NCI-H2081 (cell line): ENCODE measurements at regions not wholly inside any gene's neighbourhood (a gene's known extent, or its start where the extent isn't known, plus 50 kb on each side); places are given as distances from the start of the nearest gene placed in this dataset.
A peak's percentile ranks its signal among the peaks of the same experiment; 100 is the strongest.
"Not testable (repeated sequence)": the region's sequence is repeated elsewhere in the genome, so short reads cannot be mapped to it uniquely, and the experiment has no call there.

Experiments
- DNase-seq, 2 experiments: peaks; one replicate each; lab custom pipeline; 2025; lab: John Stamatoyannopoulos, UW

DNA sequence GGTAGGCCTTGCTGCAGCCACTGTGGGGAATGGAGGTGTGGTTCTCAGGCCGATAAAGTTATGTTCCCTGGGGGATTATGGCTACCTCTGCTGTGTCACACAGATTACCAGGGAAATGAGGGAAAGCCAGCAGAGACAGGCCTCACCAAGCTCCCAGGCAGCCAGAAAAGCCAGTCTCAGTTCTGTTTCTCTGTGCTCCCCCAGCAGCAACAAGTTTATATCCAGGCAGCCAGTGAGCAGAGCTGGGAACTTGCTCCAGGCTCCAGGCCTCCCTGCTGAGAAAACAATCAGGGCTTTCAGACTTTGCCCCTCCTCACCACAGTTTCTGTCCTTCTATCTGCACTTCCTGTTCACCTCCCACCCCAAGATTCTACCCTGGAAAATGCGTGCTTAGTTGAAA is 596.6 kb upstream of the GYPC start:
- DNase-seq = no peak

DNA sequence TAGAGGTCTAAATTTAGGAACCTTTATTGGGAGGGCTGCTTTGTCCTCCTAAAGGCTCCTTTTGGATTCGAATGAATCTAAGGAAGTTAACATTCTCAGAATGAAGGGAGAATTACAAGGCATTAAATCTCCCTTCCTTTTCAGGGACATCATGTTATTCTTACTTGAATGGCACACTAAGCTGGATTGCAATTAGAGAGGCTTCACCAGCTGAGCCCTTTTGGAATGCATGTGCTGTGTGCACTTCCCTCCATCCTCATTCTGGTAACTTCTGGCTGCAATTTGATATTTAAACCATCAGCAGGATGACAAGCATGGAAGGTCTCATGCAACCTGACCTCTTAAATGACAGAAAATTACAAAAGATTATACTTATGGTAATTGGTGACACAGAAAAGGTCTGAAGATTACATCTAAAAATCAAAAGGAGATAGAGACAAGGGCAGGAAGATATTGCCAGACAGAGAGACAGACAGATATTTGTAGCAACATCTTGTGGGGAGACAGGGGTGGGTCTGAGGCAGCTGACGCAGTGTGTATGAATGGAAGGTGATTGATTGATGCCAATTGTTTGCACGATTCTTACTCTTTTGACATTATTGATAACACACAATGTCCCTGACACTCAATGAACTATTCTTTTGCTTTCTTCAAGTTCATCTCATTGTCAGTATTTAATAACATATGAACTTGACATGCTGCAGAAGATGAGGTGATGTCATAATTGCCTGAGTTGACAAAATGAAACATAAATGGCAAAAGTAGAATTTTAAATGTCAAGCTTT is 570.8 kb upstream of the GYPC start:
- no peak for DNase-seq

DNA sequence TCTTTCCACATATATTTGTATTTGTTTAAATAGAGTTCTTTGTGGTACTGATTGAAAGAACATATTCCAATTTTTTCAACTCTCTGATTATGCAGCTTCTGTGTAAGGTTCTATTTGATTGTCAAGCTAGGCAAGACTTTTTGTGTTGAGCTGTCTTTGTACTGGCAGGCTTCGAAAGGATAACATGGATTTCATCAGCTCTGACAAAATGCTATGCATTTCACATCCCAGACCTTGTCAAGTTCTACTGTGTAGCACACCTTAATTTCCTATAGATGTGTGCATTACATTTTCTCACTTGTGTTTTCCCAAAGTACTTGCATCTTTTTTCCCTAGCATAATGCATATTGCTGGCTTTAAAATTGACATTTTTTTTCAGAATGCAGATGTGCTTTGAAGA is 555.0 kb upstream of the GYPC start:
- DNase-seq = no peak

DNA sequence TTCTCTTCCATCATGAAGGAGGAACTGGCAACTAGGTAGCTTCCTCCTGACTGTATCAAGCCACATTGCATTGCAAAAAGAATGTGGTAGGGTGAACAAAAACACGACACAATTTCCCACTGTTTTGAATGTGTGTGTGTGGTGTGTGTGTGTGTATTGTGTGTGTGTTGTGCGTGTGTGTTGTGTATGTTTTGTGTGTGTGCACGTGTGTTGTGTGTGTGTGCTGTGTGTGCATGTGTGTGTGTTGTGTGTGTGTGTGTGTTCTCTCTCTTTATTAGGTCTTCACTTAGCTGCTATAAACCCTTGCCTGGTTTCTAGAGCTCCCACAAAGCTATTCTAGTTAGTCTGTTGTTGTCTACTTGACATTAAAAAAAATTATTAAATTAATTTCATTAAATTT is 550.0 kb upstream of the GYPC start:
- DNase-seq = no peak

DNA sequence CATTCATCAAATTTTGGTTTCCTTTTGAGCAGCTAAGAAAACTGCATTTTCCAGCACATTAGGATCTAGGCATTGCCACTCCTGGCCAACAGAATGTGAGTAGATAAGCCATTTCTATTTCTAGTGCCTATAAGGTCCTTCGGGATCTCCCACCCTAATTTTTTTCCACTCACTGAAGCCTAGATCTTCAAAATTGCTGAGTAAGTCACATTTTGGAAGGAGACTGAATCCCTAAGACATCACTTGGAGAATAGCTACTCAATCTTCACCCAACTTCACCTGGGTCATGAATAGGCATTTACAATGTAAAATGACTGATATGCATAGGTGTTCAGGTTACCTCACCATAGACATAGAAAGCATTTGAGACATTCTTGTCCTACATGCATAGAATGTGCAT is 548.1 kb upstream of the GYPC start:
- no peak for DNase-seq

DNA sequence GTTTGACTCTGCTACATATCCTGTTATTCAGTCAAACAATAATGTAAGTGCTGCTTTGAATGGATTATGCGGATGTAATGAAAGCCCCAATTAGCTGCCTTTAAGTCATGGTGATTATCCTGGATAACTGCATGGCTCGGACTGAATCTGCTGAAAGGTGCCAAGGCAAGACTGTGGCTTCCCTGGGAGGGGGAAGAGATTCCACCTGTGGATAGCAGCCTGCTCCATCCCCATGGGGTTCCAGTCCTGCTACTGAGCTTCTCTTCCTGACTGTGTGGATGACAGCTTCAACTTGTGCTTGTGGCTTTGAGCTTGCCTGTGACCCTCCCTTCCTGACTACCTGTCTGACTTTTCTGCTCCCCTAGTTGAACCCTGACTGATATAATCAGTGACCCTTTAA is 540.0 kb upstream of the GYPC start:
- peak; percentile 6 to 10 for DNase-seq

DNA sequence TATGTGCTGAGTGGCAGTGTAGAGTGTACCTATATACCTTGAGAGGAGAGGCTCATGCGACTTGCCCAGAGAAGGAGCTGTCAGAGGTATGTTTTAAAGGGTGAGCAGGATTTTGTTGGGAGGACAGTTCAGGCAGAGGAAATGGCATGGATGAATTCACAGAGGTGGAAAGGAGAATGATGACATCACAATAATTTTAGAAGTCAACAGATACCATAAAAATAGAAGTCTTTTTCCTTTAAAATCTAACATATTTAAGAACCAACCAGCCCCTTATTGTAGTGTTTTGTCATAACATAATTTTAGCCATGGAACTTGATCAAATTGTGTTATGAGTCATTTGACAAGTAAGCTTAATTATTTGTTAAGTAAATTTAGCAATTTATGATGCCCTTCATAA is 538.1 kb upstream of the GYPC start:
- no peak for DNase-seq

DNA sequence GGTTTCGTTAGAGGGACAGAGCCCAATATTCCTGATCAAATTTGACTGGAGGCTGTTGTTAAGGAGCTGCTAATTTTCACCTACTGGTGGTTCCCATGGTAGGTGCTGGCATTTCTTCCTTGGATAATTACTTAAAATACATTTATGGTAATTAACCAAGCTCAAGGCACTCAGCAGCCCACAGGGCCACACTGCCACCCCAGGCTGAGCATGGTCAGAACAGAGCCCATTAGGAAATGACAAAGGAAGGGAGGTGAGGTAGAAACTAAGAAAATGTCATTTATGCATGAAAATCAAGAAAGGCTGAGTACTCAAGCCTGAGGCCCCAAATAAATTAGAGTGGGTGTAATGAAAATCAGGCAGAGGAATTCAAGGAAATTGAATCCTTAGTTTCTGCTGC is 510.2 kb upstream of the GYPC start:
- no peak for DNase-seq

DNA sequence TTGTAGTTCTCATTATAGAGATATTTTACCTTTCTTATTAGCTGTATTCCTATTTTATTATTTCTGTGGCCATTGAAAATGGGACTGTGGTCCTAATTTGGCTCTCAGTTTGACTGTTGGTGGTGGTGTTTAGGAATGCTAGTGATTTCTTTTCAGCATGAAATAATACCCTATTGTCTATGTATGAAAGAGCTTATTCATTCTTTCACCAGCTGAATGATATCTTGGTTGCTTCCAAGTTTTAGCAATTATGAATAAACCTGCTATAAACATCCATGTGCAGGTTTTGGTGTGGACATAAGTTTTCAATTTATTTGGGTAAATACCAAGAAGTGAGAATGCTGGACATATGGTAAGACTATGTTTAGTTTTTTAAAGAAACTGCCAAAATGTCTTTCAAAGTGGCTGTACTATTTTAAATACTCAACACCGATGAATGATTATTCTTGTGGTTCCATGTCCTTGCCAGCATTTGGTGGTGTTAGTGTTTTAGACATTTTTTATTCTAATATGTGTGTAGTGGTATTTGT is 501.6 kb upstream of the GYPC start:
- DNase-seq = no peak

DNA sequence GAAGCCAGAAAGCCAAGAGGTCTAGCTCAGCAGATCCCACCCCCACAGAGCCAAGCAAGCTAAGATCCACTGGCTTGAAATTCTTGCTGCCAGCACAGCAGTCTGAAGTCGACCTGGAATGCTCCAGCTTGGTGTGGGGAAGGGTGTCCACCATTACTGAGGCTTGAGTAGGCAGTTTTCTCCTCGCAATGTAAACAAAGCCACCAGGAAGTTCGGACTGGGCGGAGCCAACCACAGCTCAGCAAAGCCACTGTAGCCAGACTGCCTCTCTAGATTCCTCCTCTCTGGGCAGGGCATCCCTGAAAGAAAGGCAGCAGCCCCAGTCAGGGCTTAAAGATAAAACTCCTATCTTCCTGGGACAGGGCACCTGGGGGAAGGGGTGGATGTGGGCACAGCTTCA is 495.0 kb upstream of the GYPC start:
- not testable (repeated sequence) for DNase-seq

DNA sequence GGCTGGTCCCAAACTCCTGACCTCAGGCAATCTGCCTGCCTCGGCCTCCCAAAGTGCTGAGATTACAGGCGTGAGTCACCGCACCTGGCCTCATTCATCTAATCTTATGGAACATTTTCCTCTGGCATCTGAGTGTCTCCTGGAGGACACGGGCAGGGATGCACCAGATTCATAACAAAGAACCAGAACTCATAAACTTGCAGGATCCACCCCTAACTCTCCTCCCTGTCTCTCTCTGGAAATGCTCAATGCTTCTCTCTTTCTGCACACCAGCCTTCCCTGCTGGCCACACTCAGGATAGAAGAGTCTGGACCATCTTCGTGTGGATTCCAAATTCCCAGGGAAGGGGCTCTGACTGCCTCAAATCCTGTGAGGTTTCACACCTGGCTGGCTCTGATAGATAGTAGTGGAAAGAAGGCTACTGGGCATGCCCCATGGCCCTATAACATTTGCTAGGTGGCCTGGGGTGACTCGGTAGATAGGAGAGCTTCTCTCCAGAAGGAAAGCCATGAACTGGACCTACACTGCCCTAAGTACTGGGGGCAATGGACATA is 483.2 kb upstream of the GYPC start:
- no peak for DNase-seq

DNA sequence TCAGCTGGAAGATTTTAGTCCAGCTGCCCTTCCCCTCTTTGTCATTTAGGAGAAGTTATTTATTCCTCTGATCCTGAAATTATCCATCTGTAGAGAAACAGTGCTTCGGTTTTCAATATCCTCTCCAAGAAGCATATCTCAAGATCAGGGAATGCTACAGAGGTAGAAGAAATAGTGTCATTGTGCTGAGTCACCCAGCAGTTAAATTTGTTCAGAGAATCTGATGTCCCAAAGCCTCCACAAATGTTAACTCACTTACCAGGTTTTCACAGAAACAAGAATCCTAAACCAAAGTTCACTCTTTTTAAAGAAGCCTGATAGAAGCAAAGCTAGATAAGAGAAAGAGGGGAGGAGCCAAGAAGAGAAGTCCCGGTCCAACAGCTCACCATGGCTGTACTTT is 480.7 kb upstream of the GYPC start:
- no peak for DNase-seq

DNA sequence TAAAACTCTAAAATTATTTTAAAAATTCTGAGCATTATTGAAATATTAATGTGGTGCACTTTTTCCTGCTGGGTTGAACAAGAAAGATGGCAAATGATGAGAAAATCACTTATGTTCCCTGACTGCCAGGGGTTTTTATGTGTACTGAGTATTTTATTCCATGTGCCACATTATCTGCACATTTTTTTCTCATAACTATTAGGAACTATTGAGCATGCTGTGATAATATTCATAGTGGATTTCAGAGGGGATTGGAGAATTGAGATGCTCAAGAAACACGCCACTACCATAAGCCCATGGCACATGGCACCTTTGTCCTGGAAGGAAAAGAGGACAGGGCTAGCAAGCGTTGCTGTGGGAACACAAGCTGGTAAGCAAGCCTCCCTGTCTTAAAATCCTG is 478.5 kb upstream of the GYPC start:
- DNase-seq = no peak

DNA sequence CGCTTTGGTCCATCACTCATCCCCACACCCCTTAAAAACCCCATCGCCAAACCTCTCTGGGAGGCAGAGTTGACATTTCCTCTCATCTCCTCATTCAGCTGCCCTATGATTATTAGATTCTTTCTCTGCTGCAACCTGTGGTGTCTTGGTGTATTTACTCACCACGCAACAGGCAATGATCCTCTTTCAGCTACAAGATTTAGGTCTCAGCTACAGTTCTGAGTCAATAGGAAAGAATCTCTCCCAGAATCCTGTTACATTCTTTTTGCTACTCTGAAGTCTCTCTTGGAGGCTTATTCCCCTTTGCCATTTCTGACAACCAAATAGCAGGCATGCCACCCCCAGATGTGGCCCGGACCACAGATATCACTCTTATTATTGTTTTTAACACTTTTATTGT is 468.3 kb upstream of the GYPC start:
- DNase-seq = no peak

DNA sequence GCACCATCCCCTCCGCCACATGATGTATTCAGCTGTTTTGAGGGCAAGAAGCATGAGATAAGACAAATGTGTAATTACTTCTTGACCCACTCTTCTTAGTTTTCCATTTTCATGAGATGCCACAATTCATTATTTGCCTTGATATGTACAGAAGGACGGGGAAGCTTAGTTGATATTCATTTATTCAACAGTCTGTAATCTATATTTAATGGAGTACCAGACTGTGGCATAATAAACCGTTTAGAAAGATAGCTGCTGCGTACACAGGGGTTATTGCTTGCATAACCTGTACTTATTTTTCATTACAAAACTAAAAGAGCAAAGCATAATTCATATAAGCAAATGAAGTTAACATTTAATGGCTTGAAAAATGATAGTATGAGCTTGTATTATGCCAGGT is 466.4 kb upstream of the GYPC start:
- DNase-seq = no peak

DNA sequence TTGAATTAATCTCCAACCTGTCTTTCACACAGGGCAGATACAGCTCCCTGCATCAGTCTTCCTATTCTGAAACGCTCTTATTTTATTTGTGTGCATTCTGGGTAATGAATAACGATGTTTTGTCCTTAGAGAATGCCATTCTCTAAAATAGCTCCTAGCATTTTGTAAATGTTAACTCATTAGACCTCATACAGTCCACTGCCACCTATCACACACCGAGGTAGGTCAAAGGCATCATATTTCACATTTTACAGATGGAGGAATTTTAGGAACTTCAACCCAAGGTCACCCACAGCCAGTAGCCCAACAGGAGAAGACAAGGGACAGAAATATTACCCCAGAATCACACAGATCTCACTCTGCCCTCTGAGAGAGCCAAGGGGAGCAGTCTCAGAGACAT is 455.4 kb upstream of the GYPC start:
- DNase-seq = no peak

DNA sequence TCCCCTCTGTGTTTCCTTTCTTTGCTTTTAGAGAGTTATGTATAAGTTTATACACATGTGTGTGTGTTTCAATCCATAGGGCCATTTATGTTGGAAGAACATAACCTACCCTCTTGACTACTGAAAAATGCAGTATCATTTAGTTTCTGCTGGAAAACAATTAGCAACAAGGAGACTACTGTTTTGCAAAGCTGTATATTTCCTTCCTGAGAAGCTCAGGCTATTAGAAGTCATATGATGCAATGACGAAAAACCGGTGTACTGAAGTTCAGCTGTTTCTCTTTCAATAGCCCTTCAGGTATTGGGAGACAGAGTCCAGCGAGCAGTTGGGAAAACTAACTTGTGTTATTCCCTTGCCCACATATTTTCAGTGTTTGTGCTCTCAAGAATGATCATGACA is 447.7 kb upstream of the GYPC start:
- no peak for DNase-seq

DNA sequence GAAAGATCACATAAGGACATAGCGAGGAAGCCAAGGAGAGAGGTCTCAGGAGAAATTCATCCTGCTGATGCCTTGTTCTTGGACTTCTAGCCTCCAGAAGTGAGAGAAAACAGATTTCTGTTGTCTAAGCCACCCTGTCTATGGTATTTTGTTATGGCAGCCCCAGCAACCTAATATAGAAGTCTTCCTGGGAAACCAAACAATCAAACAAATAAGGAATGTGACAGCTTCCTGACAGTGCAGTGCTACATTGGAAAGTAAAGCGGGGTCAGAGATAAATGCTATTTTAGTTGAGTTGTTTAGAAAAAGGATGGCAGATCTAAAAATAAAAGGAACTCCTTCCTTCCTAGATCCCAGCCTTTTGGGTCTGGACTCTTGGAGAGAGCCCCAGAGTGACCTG is 443.2 kb upstream of the GYPC start:
- DNase-seq = no peak

DNA sequence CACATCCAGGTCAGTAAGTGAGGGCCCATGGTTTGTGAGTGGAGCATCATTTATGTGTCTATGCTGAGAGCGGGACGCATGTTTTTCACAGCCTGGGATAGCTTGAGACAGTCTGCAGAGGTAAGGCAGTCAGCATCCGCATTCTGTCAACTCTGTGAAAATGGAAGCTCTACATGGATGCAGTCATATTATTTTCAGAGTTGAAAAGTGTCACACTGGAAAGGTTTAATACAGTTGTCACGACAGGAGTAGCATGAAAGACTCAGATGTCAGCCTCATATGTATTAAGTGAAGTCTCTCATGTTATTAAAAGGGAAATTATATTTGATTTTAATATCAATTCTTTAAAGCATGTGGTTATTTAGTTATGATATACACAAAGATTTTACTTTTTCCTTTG is 436.9 kb upstream of the GYPC start:
- DNase-seq = no peak

DNA sequence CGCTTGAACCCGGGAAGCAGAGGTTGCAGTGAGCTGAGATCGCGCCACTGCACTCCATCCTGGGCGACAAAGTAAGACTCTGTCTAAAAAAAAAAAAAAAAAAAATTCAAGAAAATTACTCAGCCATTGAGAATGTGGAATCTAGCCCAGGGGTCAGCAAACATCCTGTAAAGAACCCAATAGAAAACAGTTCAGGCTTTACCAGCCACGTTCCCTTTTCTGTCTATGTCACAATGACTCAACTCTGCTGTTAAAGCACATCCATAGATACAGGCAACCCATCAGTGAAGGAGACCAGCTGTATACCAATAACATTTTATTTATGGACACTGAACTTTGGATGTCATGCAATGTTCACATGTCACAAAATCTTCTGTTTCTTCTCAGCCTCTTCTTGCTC is 435.6 kb upstream of the GYPC start:
- DNase-seq = no peak

DNA sequence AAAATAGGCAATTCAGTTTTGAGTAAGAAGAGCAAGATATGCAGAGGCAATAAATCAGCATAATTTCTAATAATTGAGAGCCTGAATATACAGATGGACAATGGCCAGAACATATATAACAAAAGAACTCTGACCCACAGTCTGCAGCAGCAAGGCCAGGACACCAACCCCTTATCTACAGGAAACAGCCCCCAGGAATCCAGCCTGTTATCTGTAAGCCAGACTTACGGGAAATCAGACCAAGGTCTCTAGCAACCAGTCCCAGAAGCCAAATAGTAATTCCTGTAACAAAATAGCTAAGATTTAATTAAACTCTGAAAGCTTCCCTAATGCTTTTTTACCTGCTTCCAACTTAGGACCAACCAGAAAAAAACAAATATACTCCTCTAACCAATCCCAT is 434.5 kb upstream of the GYPC start:
- DNase-seq = no peak

DNA sequence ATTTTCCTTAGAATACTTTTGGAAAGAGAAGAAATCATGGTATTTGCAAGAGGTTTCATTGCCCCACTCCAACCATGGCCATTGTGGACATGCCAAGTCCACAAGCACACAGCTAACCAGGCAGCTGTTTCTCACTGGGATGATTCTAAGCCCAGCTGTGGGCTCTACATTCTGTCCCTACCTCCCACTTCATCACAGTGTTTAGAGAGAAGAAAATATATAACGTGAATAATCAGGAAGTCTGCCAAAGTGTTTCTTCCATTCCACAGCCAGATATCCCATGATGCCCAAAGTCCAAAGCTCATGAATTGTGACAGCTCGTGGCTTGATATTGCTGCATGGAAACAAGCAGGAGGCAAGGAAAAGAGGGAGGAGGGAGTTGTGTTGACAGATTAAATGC is 433.7 kb upstream of the GYPC start:
- DNase-seq = no peak

DNA sequence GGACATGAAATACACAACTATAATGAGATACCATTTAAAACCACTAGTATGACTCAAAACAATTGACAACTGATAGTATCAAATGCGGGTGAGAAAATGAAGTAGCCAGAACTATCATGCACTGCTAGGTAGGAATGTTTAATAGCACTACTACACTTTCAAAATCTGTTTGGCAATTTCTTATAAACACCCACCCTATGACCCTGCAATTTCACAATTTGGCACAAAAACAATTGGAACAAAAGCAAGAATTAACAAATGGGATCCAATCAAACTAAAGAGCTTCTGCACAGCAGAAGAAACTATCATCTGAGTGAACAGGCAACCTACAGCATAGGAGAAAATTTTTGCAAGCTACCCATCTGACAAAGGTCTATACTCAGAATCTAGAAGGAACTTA is 431.2 kb upstream of the GYPC start:
- DNase-seq = no peak

DNA sequence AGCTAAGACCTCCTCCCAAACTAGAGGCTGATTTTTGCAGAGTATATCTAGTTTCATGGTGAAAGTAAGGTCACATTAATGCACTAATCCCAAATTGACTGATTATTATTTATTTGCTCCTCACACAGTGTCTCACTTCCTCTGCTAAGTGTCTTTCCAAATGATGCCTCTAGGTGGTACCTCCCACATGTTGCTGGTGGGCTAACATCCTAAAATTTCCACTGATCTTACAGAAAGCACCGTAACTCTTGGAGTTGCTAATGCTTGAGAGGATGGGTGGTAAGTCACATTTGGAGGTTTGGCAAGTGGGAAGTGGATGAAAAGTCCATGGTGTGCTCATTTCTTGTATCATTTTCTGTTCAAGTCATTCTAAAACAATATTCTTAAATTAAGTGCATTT is 428.7 kb upstream of the GYPC start:
- DNase-seq = no peak
